ENCODE measurements at regions not wholly inside any gene's neighbourhood (a gene's known extent, or its start where the extent isn't known, plus 50 kb on each side); places are given as distances from the start of the nearest gene placed in this dataset.

- Mint-ChIP-seq H3K4me3 (ENCODE audit: unreplicated experiment) (no peak overlapping the region), H3K9me3 (ENCODE audit: low read depth) (no peaks in the 10 kb centered on the region), H3K4me1 (ENCODE audit: low read depth) (peaks cover 4% of the 10 kb centered on the region), H3K27ac (ENCODE audit: unreplicated experiment) (no peak overlapping the region), H3K36me3 (ENCODE audit: low read depth) (peaks cover 4% of the 10 kb centered on the region), H3K27me3 (ENCODE audit: low read depth) (peaks cover 43% of the 10 kb centered on the region)
- peak; percentile 87 for DNase-seq (ENCODE audit: low spot score)
- no peak for TF ChIP-seq CTCF (IDR thresholded peaks at IDR 0.05)
Measured at GRCh38 chr4:1459722-1460511, 53.7 kb upstream of the NKX1-1 start.

- no peak for DNase-seq (ENCODE audit: low spot score)
- no peaks in the 10 kb centered on the region for H3K9me3 Mint-ChIP-seq (ENCODE audit: low read depth)
Measured at GRCh38 chr4:1459081-1459721, 53.0 kb upstream of the NKX1-1 start.

DNA sequence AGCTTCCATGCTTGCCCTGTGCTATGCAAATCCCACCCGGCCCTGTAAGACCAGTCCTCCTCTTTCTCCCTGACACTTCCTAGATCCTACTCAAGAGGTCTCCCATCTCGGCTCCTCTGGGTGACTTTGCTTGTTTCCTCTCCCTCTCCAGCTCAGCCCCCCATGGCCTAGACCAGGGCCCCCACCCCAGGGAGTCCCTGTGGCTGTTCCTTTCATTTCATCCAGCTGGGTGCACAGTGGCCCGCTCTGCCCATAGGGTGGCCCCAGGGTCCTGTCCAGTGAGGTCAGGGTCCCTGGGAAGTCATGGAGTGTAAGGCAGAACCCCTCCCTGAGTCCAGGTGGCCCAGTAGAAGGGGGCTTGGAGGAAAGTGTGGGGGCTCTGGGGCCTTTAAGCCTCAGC is 52.3 kb upstream of the NKX1-1 start:
- DNase-seq (ENCODE audit: low spot score) = no peak
- Mint-ChIP-seq H3K36me3 (ENCODE audit: low read depth) (peaks cover 4% of the 10 kb centered on the region), H3K4me3 (ENCODE audit: unreplicated experiment) (no peak overlapping the region), H3K27me3 (ENCODE audit: low read depth) (peaks cover 45% of the 10 kb centered on the region), H3K4me1 (ENCODE audit: low read depth) (peaks cover 4% of the 10 kb centered on the region), H3K27ac (ENCODE audit: unreplicated experiment) (no peak overlapping the region), H3K9me3 (ENCODE audit: low read depth) (peaks cover 5% of the 10 kb centered on the region)
- TF ChIP-seq CTCF (IDR thresholded peaks at IDR 0.05) = no peak

More at GRCh38 chr4:1459081-1459721, 53.0 kb upstream of the NKX1-1 start:
- TF ChIP-seq CTCF (IDR thresholded peaks at IDR 0.05) = no peak
- H3K4me3 Mint-ChIP-seq (ENCODE audit: unreplicated experiment) = no peak overlapping the region
- H3K27ac Mint-ChIP-seq (ENCODE audit: unreplicated experiment) = no peak overlapping the region
- peaks cover 4% of the 10 kb centered on the region for H3K36me3 Mint-ChIP-seq (ENCODE audit: low read depth)
- peaks cover 45% of the 10 kb centered on the region for H3K27me3 Mint-ChIP-seq (ENCODE audit: low read depth)
- H3K4me1 Mint-ChIP-seq (ENCODE audit: low read depth) = peaks cover 4% of the 10 kb centered on the region
